LoVo (cell line): ENCODE measurements at regions not wholly inside any gene's neighbourhood (a gene's known extent, or its start where the extent isn't known, plus 50 kb on each side); places are given as distances from the start of the nearest gene placed in this dataset.
A peak's percentile ranks its signal among the peaks of the same experiment; 100 is the strongest.

Experiments used
- DNase-seq: peaks from one replicate; pipeline ENCODE4 v3.0.0-alpha.2; 2016; ENCODE audit warnings: low spot score

GRCh38 chr20:57804470-57805250 is 94.8 kb upstream of the PMEPA1 start:
- no peak for DNase-seq

- no peak for DNase-seq
These were observed 93.7 kb upstream of the PMEPA1 start for GRCh38 chr20:57803508-57804005.

GRCh38 chr20:57802765-57803507 is 93.1 kb upstream of the PMEPA1 start:
- DNase-seq: no peak

GRCh38 chr20:57801581-57801980 is 91.8 kb upstream of the PMEPA1 start:
- no peak for DNase-seq

GRCh38 chr20:57800791-57801430 is 91.1 kb upstream of the PMEPA1 start:
- DNase-seq: no peak

GRCh38 chr20:57797401-57797800 is 87.6 kb upstream of the PMEPA1 start:
- DNase-seq: no peak

- no peak for DNase-seq
These were observed 86.3 kb upstream of the PMEPA1 start for GRCh38 chr20:57795977-57796560.

- DNase-seq: peak; percentile 47
These were observed 85.5 kb upstream of the PMEPA1 start for GRCh38 chr20:57795342-57795697.

- peak; percentile 11 for DNase-seq
These were observed 85.0 kb upstream of the PMEPA1 start for GRCh38 chr20:57794600-57795341.

GRCh38 chr20:57794036-57794435 is 84.2 kb upstream of the PMEPA1 start:
- no peak for DNase-seq

- DNase-seq: no peak
These were observed 83.6 kb upstream of the PMEPA1 start for GRCh38 chr20:57793421-57793820.

GRCh38 chr20:57792386-57793080 is 82.7 kb upstream of the PMEPA1 start:
- DNase-seq: no peak

GRCh38 chr20:57791966-57792365 is 82.2 kb upstream of the PMEPA1 start:
- DNase-seq: no peak

- DNase-seq: no peak
These were observed 81.6 kb upstream of the PMEPA1 start for GRCh38 chr20:57791178-57791962.

GRCh38 chr20:57790176-57790575 is 80.4 kb upstream of the PMEPA1 start:
- no peak for DNase-seq

- no peak for DNase-seq
These were observed 79.3 kb upstream of the PMEPA1 start for GRCh38 chr20:57788936-57789613.

- DNase-seq: no peak
These were observed 78.4 kb upstream of the PMEPA1 start for GRCh38 chr20:57787990-57788781.

GRCh38 chr20:57787151-57787989 is 77.6 kb upstream of the PMEPA1 start:
- DNase-seq: no peak
